ENCODE measurements at regions not wholly inside any gene's neighbourhood (a gene's known extent, or its start where the extent isn't known, plus 50 kb on each side); places are given as distances from the start of the nearest gene placed in this dataset.

DNA sequence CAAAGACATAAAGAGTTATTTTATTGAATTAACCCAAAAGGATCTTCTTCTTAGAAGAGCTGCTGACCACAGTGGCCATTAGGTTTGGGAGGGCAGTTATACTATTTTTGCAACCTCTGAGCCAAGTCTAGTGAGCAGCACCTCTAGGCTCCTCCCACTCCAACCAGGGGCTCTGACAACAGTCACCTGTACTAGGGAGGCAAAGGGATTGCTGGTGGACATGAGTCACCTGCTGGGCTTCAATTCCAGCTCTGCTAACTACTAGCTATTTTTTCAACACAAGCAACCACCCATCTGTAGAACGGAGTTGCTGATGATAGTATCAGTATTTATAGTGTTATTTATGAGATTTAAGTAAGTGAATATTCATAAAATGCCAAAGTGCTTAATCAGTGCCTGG, 166.0 kb downstream of the KLHL28 start (continued):
- TF ChIP-seq JUND (IDR thresholded peaks at IDR 0.05), result no peak
- TF ChIP-seq RAD21 (IDR thresholded peaks at IDR 0.05), result no peak
- no peak for TF ChIP-seq YY1 (IDR thresholded peaks at IDR 0.05)

DNA sequence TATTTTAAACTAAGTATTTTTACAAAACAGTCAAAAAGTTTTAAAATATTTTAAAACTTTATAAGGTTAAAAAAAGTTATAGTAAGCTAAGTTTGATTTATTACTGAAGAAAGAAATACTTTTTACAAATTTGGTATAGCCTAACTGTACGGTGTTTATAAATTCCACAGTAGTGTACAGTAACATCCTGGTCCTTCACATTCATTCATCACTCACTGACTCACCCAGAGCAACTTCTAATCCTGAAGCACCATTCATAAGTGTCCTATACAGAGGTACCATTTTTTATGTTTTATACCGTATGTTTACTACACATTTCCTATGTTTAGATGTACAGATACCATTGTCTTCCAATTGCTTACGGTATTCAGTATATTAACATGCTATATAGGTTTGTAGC, 170.0 kb downstream of the KLHL28 start:
- Histone ChIP-seq H3K36me3 (ENCODE audit: control insufficient read depth in 4 of 4, insufficient read depth in 3 of 4, low read depth in 1 of 4, low read length in 3 of 4) (no peaks in the 10 kb centered on the region), H3K27me3 (ENCODE audit: control insufficient read depth in 4 of 4, insufficient read depth in 4 of 4, low read length in 3 of 4) (no peaks in the 10 kb centered on the region), H3K9ac (ENCODE audit: low read depth in 1 of 2, low read length in 2 of 2) (no peak overlapping the region), H3K4me3 (ENCODE audit: low read depth in 1 of 3, low read length in 3 of 3) (no peak overlapping the region), H3K9me3 (ENCODE audit: control insufficient read depth in 4 of 4, low read length in 3 of 4) (no peaks in the 10 kb centered on the region), H3K4me1 (ENCODE audit: control insufficient read depth in 4 of 4, insufficient read depth in 4 of 4, low read length in 3 of 4) (no peaks in the 10 kb centered on the region), H3K27ac (ENCODE audit: low read depth in 1 of 2, low read length in 2 of 2) (no peak overlapping the region)
- DNase-seq (ENCODE audit: low spot score), result no peak
- TF ChIP-seq FOXA2 (IDR thresholded peaks at IDR 0.05) (no peak), REST (IDR thresholded peaks at IDR 0.05) (no peak), YY1 (IDR thresholded peaks at IDR 0.05) (no peak), HNF4A (conservative IDR thresholded peaks at IDR 0.05) (no peak), NR2F2 (IDR thresholded peaks at IDR 0.05) (no peak), CTCF (IDR thresholded peaks at IDR 0.05; ENCODE audit: low read depth, low read length, missing input control) (no peak), GABPA (IDR thresholded peaks at IDR 0.05 in 1 of 2, conservative IDR thresholded peaks at IDR 0.05 in 1 of 2) (no peak), HNF4G (IDR thresholded peaks at IDR 0.05) (no peak)
- TF ChIP-seq, protein P1, sequence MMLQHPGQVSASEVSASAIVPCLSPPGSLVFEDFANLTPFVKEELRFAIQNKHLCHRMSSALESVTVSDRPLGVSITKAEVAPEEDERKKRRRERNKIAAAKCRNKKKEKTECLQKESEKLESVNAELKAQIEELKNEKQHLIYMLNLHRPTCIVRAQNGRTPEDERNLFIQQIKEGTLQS (IDR thresholded peaks at IDR 0.05), result no peak
- 85% methylated on average over 3 of the region's 3 CpGs for WGBS

- no peak for DNase-seq (ENCODE audit: low spot score)
- Histone ChIP-seq H3K36me3 (ENCODE audit: control insufficient read depth in 4 of 4, insufficient read depth in 3 of 4, low read depth in 1 of 4, low read length in 3 of 4) (no peaks in the 10 kb centered on the region), H3K27ac (ENCODE audit: low read depth in 1 of 2, low read length in 2 of 2) (no peak overlapping the region), H3K4me1 (ENCODE audit: control insufficient read depth in 4 of 4, insufficient read depth in 4 of 4, low read length in 3 of 4) (no peaks in the 10 kb centered on the region), H3K4me3 (ENCODE audit: low read depth in 1 of 3, low read length in 3 of 3) (no peak overlapping the region), H3K27me3 (ENCODE audit: control insufficient read depth in 4 of 4, insufficient read depth in 4 of 4, low read length in 3 of 4) (no peaks in the 10 kb centered on the region), H3K9me3 (ENCODE audit: control insufficient read depth in 4 of 4, low read length in 3 of 4) (no peaks in the 10 kb centered on the region), H3K9ac (ENCODE audit: low read depth in 1 of 2, low read length in 2 of 2) (no peak overlapping the region)
- TF ChIP-seq YY1 (IDR thresholded peaks at IDR 0.05) (no peak), FOXA1 (IDR thresholded peaks at IDR 0.05) (no peak), FOXA2 (IDR thresholded peaks at IDR 0.05) (no peak), ZBTB33 (IDR thresholded peaks at IDR 0.05) (no peak), HNF4A (conservative IDR thresholded peaks at IDR 0.05) (no peak), NR2F2 (IDR thresholded peaks at IDR 0.05) (no peak), CTCF (IDR thresholded peaks at IDR 0.05; ENCODE audit: low read depth, low read length, missing input control) (no peak), EGR1 (IDR thresholded peaks at IDR 0.05; ENCODE audit: low read depth in 2 of 2) (no peak), HNF4G (IDR thresholded peaks at IDR 0.05) (no peak), TAF1 (conservative IDR thresholded peaks at IDR 0.05) (no peak), RAD21 (IDR thresholded peaks at IDR 0.05) (no peak), REST (IDR thresholded peaks at IDR 0.05) (no peak), RXRA (IDR thresholded peaks at IDR 0.05) (no peak)
- TF ChIP-seq, protein P1 (IDR thresholded peaks at IDR 0.05), result no peak
- WGBS, result 84% methylated on average over 1 of the region's 1 CpG
These were observed 173.1 kb downstream of the KLHL28 start for GRCh38 chr14:44788612-44789011.
